ENCODE measurements at regions not wholly inside any gene's neighbourhood (a gene's known extent, or its start where the extent isn't known, plus 50 kb on each side); places are given as distances from the start of the nearest gene placed in this dataset.

DNA sequence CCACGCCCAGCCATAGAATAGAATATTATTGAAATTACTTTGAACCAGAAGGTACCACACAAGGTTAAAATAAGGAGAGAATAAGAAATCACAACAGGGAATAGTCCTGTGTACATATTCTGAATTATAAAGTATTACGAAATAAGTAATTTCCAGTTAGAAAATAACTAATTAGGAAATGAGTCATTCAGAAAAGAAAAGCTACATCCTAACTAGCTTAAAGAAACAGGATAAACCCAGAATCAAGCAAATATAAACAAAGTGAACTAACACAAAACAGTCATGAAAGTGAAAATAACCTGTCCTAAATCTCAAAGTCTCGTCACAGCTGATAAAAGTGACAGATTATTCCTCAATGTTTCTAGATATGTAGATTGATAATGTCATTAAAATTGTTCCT is 74.8 kb upstream of the NEBL start:
- no peak for ATAC-seq (ENCODE audit: low FRiP score)
- Histone ChIP-seq H3K36me3 (ENCODE audit: control insufficient read depth in 1 of 2, insufficient read depth in 2 of 2, low read length in 1 of 2) (no peaks in the 10 kb centered on the region), H3K4me3 (ENCODE audit: low read length in 2 of 2) (no peak overlapping the region), H3K27me3 (ENCODE audit: control insufficient read depth in 1 of 2, insufficient read depth in 2 of 2, low read length in 1 of 2) (no peaks in the 10 kb centered on the region), H3K9me3 (ENCODE audit: control insufficient read depth, low read length) (no peaks in the 10 kb centered on the region), H3K27ac (ENCODE audit: low read depth in 1 of 2, low read length in 2 of 2) (no peak overlapping the region), H3K4me1 (ENCODE audit: control insufficient read depth in 1 of 2, insufficient read depth in 2 of 2, low read length in 2 of 2) (no peaks in the 10 kb centered on the region)
- intact Hi-C loops (cut with DNase I), result no loop called here
- no peak for DNase-seq
- WGBS, 2 donors, result 81 to 93% methylated on average over 3 of the region's 3 CpGs

DNA sequence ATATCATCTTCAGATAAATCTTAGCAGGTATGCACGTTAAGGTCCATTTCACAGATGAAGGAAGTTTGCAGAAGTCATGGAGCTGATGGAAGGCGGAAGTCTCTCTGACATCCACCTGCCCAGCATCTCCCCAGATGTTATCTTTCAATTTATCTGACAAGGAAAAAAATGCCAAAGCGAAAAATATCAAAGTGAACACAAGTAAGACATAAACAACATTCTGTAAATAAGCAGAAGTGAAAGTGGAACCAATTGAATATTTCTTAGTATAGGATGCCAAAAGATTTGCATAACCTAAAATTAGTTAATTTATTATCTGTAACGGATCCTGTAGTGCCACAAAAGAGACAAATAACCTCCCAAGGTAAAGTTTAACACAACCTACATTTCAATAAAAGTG is 73.6 kb upstream of the NEBL start:
- WGBS, 2 donors, result 87 to 91% methylated on average over 4 of the region's 4 CpGs
- H3K4me1 ChIP-seq (ENCODE audit: control insufficient read depth in 1 of 2, insufficient read depth in 2 of 2, low read length in 2 of 2), result no peaks in the 10 kb centered on the region
- no peak overlapping the region for H3K27ac ChIP-seq (ENCODE audit: low read depth in 1 of 2, low read length in 2 of 2)
- no peak for DNase-seq
- H3K36me3 ChIP-seq (ENCODE audit: control insufficient read depth in 1 of 2, insufficient read depth in 2 of 2, low read length in 1 of 2), result no peaks in the 10 kb centered on the region
- H3K4me3 ChIP-seq (ENCODE audit: low read length in 2 of 2), result no peak overlapping the region
- ATAC-seq (ENCODE audit: low FRiP score), result no peak
- intact Hi-C loops (cut with DNase I), result no loop called here
- no peaks in the 10 kb centered on the region for H3K9me3 ChIP-seq (ENCODE audit: control insufficient read depth, low read length)
- no peaks in the 10 kb centered on the region for H3K27me3 ChIP-seq (ENCODE audit: control insufficient read depth in 1 of 2, insufficient read depth in 2 of 2, low read length in 1 of 2)

DNA sequence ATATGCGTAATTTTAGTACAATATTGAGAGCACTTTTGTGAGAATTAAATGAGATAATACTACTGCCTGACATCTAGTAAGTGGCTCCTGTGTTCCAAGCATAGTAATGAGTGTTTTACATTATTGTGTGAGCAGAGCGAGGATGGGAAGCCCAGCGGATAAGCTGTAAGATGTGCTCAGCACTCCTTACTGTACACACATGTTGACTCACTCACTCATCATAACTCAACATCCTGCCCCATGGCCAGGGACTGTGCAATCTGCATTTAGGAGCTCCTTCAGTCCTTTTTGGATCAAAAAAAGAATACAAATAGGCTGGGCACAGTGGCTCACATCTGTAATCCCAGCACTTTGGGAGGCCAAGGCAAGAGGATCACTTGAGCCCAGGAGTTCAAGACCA is 72.9 kb upstream of the NEBL start:
- DNase-seq, result no peak
- 95 to 98% methylated on average over 3 of the region's 3 CpGs for WGBS, 2 donors
- peaks cover 1% of the 10 kb centered on the region for H3K9me3 ChIP-seq (ENCODE audit: control insufficient read depth, low read length)
- no peak overlapping the region for H3K4me3 ChIP-seq (ENCODE audit: low read length in 2 of 2)
- no peaks in the 10 kb centered on the region for H3K4me1 ChIP-seq (ENCODE audit: control insufficient read depth in 1 of 2, insufficient read depth in 2 of 2, low read length in 2 of 2)
- no peak for ATAC-seq (ENCODE audit: low FRiP score)
- H3K27ac ChIP-seq (ENCODE audit: low read depth in 1 of 2, low read length in 2 of 2), result no peak overlapping the region
- H3K27me3 ChIP-seq (ENCODE audit: control insufficient read depth in 1 of 2, insufficient read depth in 2 of 2, low read length in 1 of 2), result no peaks in the 10 kb centered on the region
- no peaks in the 10 kb centered on the region for H3K36me3 ChIP-seq (ENCODE audit: control insufficient read depth in 1 of 2, insufficient read depth in 2 of 2, low read length in 1 of 2)
- intact Hi-C loops (cut with DNase I), result no loop called here

DNA sequence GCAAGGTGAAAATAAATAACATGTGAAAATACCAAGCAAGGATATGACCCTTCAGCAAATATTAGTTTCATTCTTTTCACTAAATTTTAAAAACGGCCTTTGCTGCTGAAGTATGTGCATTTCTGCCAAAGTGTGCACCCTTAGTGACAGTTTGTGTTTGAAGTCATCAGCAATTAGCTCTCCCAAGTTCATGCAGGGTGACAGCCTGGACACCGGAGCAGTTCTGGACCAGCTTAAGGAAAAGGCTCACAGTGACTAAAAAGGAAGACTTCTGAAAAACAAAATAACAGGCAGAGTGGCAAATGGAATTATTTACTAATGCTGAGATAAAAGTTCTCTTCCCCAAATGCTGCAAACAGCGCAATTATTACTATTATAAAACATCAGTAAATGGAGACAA is 69.3 kb upstream of the NEBL start:
- Histone ChIP-seq H3K27ac (ENCODE audit: low read depth in 1 of 2, low read length in 2 of 2) (no peak overlapping the region), H3K4me1 (ENCODE audit: control insufficient read depth in 1 of 2, insufficient read depth in 2 of 2, low read length in 2 of 2) (no peaks in the 10 kb centered on the region), H3K9me3 (ENCODE audit: control insufficient read depth, low read length) (peaks cover 5% of the 10 kb centered on the region), H3K27me3 (ENCODE audit: control insufficient read depth in 1 of 2, insufficient read depth in 2 of 2, low read length in 1 of 2) (no peaks in the 10 kb centered on the region), H3K36me3 (ENCODE audit: control insufficient read depth in 1 of 2, insufficient read depth in 2 of 2, low read length in 1 of 2) (no peaks in the 10 kb centered on the region), H3K4me3 (ENCODE audit: low read length in 2 of 2) (no peak overlapping the region)
- WGBS, 2 donors, result 79 to 84% methylated on average over 3 of the region's 3 CpGs
- intact Hi-C loops (cut with DNase I), result no loop called here
- no peak for DNase-seq
- ATAC-seq (ENCODE audit: low FRiP score), result no peak

DNA sequence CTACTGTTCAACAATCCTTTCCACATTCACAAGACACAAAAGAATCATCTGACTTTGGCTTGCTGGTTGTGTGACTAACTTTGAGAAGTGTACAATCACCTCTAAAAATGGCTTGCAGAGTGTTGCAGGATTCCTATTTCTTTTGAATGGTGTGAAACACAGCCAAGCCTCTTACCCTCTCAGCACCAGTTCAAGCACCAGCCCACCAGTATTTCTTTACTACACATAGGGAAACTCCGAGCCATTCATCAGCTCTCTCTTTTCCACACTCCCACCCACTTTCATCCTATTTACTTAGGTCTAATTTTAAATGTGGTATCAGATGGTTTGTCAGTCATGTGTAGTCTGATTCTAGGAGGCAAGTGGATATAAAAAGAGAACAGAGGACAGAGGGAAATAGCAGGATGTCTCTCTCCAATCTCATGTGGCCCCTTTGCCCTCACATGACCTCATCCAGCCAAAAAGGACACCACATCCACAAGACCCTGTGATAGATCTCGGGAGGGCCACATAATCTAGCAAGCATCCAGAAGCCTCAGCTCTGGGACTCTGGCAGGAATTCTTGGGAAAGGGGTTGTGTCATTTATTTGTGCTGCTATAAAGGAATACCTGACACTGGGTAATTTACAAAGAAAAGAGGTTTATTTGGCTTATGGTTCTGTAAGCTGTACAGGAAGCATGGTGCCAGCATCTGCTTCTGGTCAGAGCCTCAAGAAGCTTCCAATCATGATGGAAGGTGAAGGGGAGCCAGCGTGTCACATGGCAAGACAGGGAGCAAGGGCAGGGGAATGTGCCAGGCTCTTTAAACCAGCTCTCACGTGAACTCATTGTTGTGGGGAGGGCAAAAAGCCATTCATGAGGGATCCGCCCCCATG is 66.8 kb upstream of the NEBL start:
- intact Hi-C loops (cut with DNase I), result no loop called here
- 78 to 82% methylated on average over 5 of the region's 5 CpGs for WGBS, 2 donors
- Histone ChIP-seq H3K9me3 (ENCODE audit: control insufficient read depth, low read length) (peaks cover 5% of the 10 kb centered on the region), H3K4me3 (ENCODE audit: low read length in 2 of 2) (no peak overlapping the region), H3K27me3 (ENCODE audit: control insufficient read depth in 1 of 2, insufficient read depth in 2 of 2, low read length in 1 of 2) (no peaks in the 10 kb centered on the region), H3K27ac (ENCODE audit: low read depth in 1 of 2, low read length in 2 of 2) (no peak overlapping the region), H3K36me3 (ENCODE audit: control insufficient read depth in 1 of 2, insufficient read depth in 2 of 2, low read length in 1 of 2) (no peaks in the 10 kb centered on the region), H3K4me1 (ENCODE audit: control insufficient read depth in 1 of 2, insufficient read depth in 2 of 2, low read length in 2 of 2) (no peaks in the 10 kb centered on the region)
- ATAC-seq (ENCODE audit: low FRiP score), result no peak
- no peak for DNase-seq

DNA sequence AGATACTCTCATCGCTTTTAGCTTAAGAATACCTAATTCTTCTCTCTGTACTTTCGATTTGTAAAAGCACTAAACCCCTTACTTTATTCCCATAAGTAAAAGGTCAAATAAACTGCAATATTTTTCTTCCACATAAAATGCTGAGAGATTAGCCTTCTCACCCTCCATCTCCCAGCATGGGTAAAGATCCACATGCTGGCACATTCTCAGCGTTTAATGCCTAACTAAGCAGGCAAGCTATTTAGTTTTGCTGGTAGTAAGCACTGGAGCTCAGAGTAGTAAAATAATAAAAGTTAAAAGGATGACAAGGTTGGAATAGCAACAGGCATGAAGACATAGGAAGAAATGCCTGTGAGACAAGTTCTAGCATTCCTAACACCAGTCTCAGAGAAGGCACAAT is 65.9 kb upstream of the NEBL start:
- H3K4me1 ChIP-seq (ENCODE audit: control insufficient read depth in 1 of 2, insufficient read depth in 2 of 2, low read length in 2 of 2), result no peaks in the 10 kb centered on the region
- H3K36me3 ChIP-seq (ENCODE audit: control insufficient read depth in 1 of 2, insufficient read depth in 2 of 2, low read length in 1 of 2), result no peaks in the 10 kb centered on the region
- H3K27ac ChIP-seq (ENCODE audit: low read depth in 1 of 2, low read length in 2 of 2), result no peak overlapping the region
- no peak overlapping the region for H3K4me3 ChIP-seq (ENCODE audit: low read length in 2 of 2)
- H3K27me3 ChIP-seq (ENCODE audit: control insufficient read depth in 1 of 2, insufficient read depth in 2 of 2, low read length in 1 of 2), result no peaks in the 10 kb centered on the region
- intact Hi-C loops (cut with DNase I), result no loop called here
- DNase-seq, result no peak
- 56 to 66% methylated on average over 3 of the region's 3 CpGs for WGBS, 2 donors
- peaks cover 5% of the 10 kb centered on the region for H3K9me3 ChIP-seq (ENCODE audit: control insufficient read depth, low read length)
- no peak for ATAC-seq (ENCODE audit: low FRiP score)

DNA sequence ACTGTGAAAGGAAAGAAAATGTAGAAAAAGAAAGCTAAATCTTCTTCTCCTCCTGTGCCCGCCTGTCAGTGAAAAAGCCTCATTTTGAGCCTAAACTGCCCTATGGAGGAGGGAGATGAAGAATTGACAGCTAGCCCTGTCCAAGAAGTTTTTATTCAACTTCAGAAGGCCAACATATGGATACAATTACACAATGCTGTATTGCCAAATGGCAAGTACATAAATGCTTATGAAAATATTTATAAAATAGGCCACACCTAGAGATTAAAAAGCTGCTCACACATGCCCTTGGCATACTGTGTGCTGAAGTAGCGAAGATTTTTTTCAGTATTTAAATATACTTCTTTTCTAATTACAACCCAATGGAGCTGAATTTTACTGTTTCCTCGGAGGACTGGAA is 65.1 kb upstream of the NEBL start:
- 91 to 94% methylated on average over 3 of the region's 3 CpGs for WGBS, 2 donors

DNA sequence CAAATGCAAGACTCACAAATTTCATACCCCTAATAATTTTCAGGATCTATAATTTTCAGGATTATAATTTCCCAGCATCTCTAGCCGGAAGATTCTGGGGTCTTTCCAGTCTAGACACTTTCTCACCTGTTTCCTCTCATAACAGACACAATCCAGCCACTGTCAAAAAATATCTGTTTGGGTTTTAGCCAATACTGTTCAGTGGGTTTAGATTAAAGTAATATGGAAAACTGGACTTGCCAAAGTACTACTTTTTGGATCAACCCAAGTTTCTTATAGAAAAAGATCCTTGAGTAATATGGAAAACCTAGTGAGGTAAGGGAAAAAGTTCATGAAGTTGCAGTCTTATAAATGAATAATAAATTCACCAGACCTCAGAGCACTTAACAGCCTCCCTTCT is 62.1 kb upstream of the NEBL start:
- no peak for DNase-seq
- Histone ChIP-seq H3K27ac (ENCODE audit: low read depth in 1 of 2, low read length in 2 of 2) (no peak overlapping the region), H3K9me3 (ENCODE audit: control insufficient read depth, low read length) (peaks cover under 1% of the 10 kb centered on the region), H3K36me3 (ENCODE audit: control insufficient read depth in 1 of 2, insufficient read depth in 2 of 2, low read length in 1 of 2) (no peaks in the 10 kb centered on the region), H3K4me3 (ENCODE audit: low read length in 2 of 2) (no peak overlapping the region), H3K4me1 (ENCODE audit: control insufficient read depth in 1 of 2, insufficient read depth in 2 of 2, low read length in 2 of 2) (no peaks in the 10 kb centered on the region), H3K27me3 (ENCODE audit: control insufficient read depth in 1 of 2, insufficient read depth in 2 of 2, low read length in 1 of 2) (peaks cover 0 to 2% of the 10 kb centered on the region in 2 donors)
- whole genome bisulfite sequencing, 2 donors, result 82 to 91% methylated on average over 1 of the region's 1 CpG
- ATAC-seq (ENCODE audit: low FRiP score), result no peak
- intact Hi-C loops (cut with DNase I), result no loop called here

More for the DNA sequence above, 65.1 kb upstream of the NEBL start:
- H3K4me1 ChIP-seq (ENCODE audit: control insufficient read depth in 1 of 2, insufficient read depth in 2 of 2, low read length in 2 of 2), result no peaks in the 10 kb centered on the region
- no peak overlapping the region for H3K4me3 ChIP-seq (ENCODE audit: low read length in 2 of 2)
- H3K36me3 ChIP-seq (ENCODE audit: control insufficient read depth in 1 of 2, insufficient read depth in 2 of 2, low read length in 1 of 2), result no peaks in the 10 kb centered on the region
- no peak for ATAC-seq (ENCODE audit: low FRiP score)
- H3K27ac ChIP-seq (ENCODE audit: low read depth in 1 of 2, low read length in 2 of 2), result no peak overlapping the region
- H3K9me3 ChIP-seq (ENCODE audit: control insufficient read depth, low read length), result peaks cover 5% of the 10 kb centered on the region
- DNase-seq, result no peak
- intact Hi-C loops (cut with DNase I), result no loop called here
- H3K27me3 ChIP-seq (ENCODE audit: control insufficient read depth in 1 of 2, insufficient read depth in 2 of 2, low read length in 1 of 2), result no peaks in the 10 kb centered on the region

DNA sequence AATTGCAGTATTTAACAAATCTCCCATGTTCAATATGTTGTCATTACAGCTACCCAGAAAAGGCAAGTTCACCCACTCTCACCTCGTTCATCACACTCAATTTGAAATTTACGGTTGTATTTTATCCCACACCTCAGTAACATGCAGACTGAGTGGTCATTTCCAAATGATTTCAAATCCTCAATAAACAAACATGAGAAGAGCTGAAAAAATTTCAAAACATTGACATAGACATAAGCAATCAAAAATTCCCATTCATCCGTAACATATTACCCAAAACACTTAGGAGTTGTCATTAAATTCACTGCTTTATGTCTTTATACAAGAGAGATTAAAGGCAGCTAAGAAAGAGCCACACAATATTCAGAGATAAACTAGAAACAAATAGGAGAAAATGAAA is 61.7 kb upstream of the NEBL start:
- Histone ChIP-seq H3K27ac (ENCODE audit: low read depth in 1 of 2, low read length in 2 of 2) (no peak overlapping the region), H3K36me3 (ENCODE audit: control insufficient read depth in 1 of 2, insufficient read depth in 2 of 2, low read length in 1 of 2) (no peaks in the 10 kb centered on the region), H3K4me3 (ENCODE audit: low read length in 2 of 2) (no peak overlapping the region), H3K4me1 (ENCODE audit: control insufficient read depth in 1 of 2, insufficient read depth in 2 of 2, low read length in 2 of 2) (no peaks in the 10 kb centered on the region), H3K9me3 (ENCODE audit: control insufficient read depth, low read length) (no peaks in the 10 kb centered on the region), H3K27me3 (ENCODE audit: control insufficient read depth in 1 of 2, insufficient read depth in 2 of 2, low read length in 1 of 2) (peaks cover 0 to 2% of the 10 kb centered on the region in 2 donors)
- ATAC-seq (ENCODE audit: low FRiP score), result no peak
- DNase-seq, result no peak
- 79 to 83% methylated on average over 3 of the region's 3 CpGs for WGBS, 2 donors
- intact Hi-C loops (cut with DNase I), result no loop called here
